Kidney glomerular epithelial cell (primary cell): ENCODE measurements at regions not wholly inside any gene's neighbourhood (a gene's known extent, or its start where the extent isn't known, plus 50 kb on each side); places are given as distances from the start of the nearest gene placed in this dataset.

ENCODE experiments used
- DNase-seq: peaks from one replicate; lab custom pipeline; 2025; lab: John Stamatoyannopoulos, UW

GRCh38 chr18:56224669-56225561, 413.5 kb downstream of the TXNL1 start:
- no peak for DNase-seq

GRCh38 chr18:56221195-56222065, 417.0 kb downstream of the TXNL1 start:
- no peak for DNase-seq

- DNase-seq: no peak
Measured at GRCh38 chr18:56217406-56217805, 421.0 kb downstream of the TXNL1 start.

GRCh38 chr18:56214706-56215105, 423.7 kb downstream of the TXNL1 start:
- no peak for DNase-seq

GRCh38 chr18:56210520-56210919, 427.9 kb downstream of the TXNL1 start:
- DNase-seq: no peak

GRCh38 chr18:56207989-56208388, 430.4 kb downstream of the TXNL1 start:
- DNase-seq: no peak

- no peak for DNase-seq
Measured at GRCh38 chr18:56204052-56204451, 434.3 kb downstream of the TXNL1 start.

- DNase-seq: no peak
Measured at GRCh38 chr18:56202678-56203077, 435.7 kb downstream of the TXNL1 start.

GRCh38 chr18:56200381-56200911, 437.9 kb downstream of the TXNL1 start:
- DNase-seq: peak; percentile 29

- no peak for DNase-seq
Measured at GRCh38 chr18:56199580-56200330, 438.6 kb downstream of the TXNL1 start.

- no peak for DNase-seq
Measured at GRCh38 chr18:56197241-56197859, 441.0 kb downstream of the TXNL1 start.

- peak; percentile 55 for DNase-seq
Measured at GRCh38 chr18:56196495-56197225, 441.7 kb downstream of the TXNL1 start.

- no peak for DNase-seq
Measured at GRCh38 chr18:56191334-56191733, 447.1 kb downstream of the TXNL1 start.

- DNase-seq: no peak
Measured at GRCh38 chr18:56189615-56190014, 448.8 kb downstream of the TXNL1 start.

GRCh38 chr18:56188529-56189275, 449.7 kb downstream of the TXNL1 start:
- no peak for DNase-seq

GRCh38 chr18:56186319-56186718, 452.1 kb downstream of the TXNL1 start:
- no peak for DNase-seq

- no peak for DNase-seq
Measured at GRCh38 chr18:56185126-56185525, 453.3 kb downstream of the TXNL1 start.

- DNase-seq: no peak
Measured at GRCh38 chr18:56176751-56177150, 461.6 kb downstream of the TXNL1 start.

GRCh38 chr18:56175330-56176001, 462.9 kb downstream of the TXNL1 start:
- no peak for DNase-seq
